PC-9 (cell line): ENCODE measurements at regions not wholly inside any gene's neighbourhood (a gene's known extent, or its start where the extent isn't known, plus 50 kb on each side); places are given as distances from the start of the nearest gene placed in this dataset.

Source experiments
- BruUV-seq: library from RNA; stranded (reverse); fragments of 400-500 nt; replicated peaks from 2 replicates; lab custom pipeline; 2021; lab: Mats Ljungman, UMichigan
- CTCF ChIA-PET: fragments of 300-600 bp; sonication (Branson Sonifier 250); formaldehyde crosslinking; loops from one replicate; lab custom pipeline; 2022; ENCODE audit warnings: antibody characterized with exemption; lab: Charles Lee
- POLR2A ChIA-PET: fragments of 300-600 bp; sonication (Branson Sonifier 250); formaldehyde crosslinking; loops from one replicate; lab custom pipeline; 2022; ENCODE audit warnings: antibody characterized with exemption; ENCODE audit not compliant: unreplicated experiment; lab: Charles Lee
- DNase-seq, 2 experiments: peaks; one replicate each; pipeline versions ENCODE4 v3.0.0 to v3.0.0-alpha.2; 2015 to 2022; ENCODE audit warnings: mixed read lengths in 1 of 2
- H2AFZ ChIP-seq: fragments of 200-600 bp; sonication (generic); 2 replicates; pipeline ENCODE4 v1.8.1; 2017; ENCODE audit warnings: antibody characterized with exemption
- H3F3A ChIP-seq: fragments of 200-600 bp; sonication (generic); 2 replicates; pipeline ENCODE4 v1.8.1; 2017; ENCODE audit warnings: antibody characterized with exemption, mild to moderate bottlenecking, low read depth; ENCODE audit not compliant: insufficient read depth
- H3K27ac ChIP-seq: fragments of 200-600 bp; sonication (generic); 2 replicates; pipeline ENCODE4 v1.6.1; 2016; ENCODE audit warnings: mixed run types
- H3K27me3 ChIP-seq: fragments of 200-600 bp; sonication (generic); 2 replicates; pipeline ENCODE4 v1.6.1; 2016; ENCODE audit warnings: low read depth, mixed run types; ENCODE audit not compliant: insufficient read depth
- H3K36me3 ChIP-seq: fragments of 200-600 bp; sonication (generic); 2 replicates; pipeline ENCODE4 v1.6.1; 2016; ENCODE audit warnings: low read depth, mixed run types
- H3K4me1 ChIP-seq: fragments of 200-600 bp; sonication (generic); replicated peaks from 2 replicates; pipeline ENCODE4 v1.6.1; 2016; ENCODE audit warnings: mixed run types; ENCODE audit not compliant: insufficient read depth
- H3K4me2 ChIP-seq: fragments of 200-600 bp; sonication (generic); 2 replicates; pipeline ENCODE4 v1.6.1; 2017; ENCODE audit warnings: mixed run types
- H3K4me3 ChIP-seq: fragments of 200-600 bp; sonication (generic); 2 replicates; pipeline ENCODE4 v1.6.1; 2016; ENCODE audit warnings: mixed run types
- H3K79me2 ChIP-seq: fragments of 200-600 bp; sonication (generic); 2 replicates; pipeline ENCODE4 v1.6.1; 2017; ENCODE audit warnings: low read depth, mixed run types
- H3K9me2 ChIP-seq: fragments of 200-600 bp; sonication (generic); 2 replicates; pipeline ENCODE4 v1.8.1; 2017; ENCODE audit warnings: mild to moderate bottlenecking; ENCODE audit not compliant: insufficient read depth
- H3K9me3 ChIP-seq: fragments of 200-600 bp; sonication (generic); 2 replicates; pipeline ENCODE4 v1.8.1; 2016; ENCODE audit warnings: low read depth; ENCODE audit not compliant: insufficient read depth
- H4K20me1 ChIP-seq: fragments of 200-600 bp; sonication (generic); 2 replicates; pipeline ENCODE4 v1.8.1; 2017; ENCODE audit not compliant: insufficient read depth
- CTCF ChIP-seq: fragments of 200-600 bp; sonication (generic); conservative IDR thresholded peaks from 2 replicates; pipeline ENCODE4 v1.6.1; 2017; ENCODE audit warnings: mixed run types, antibody characterized with exemption, mild to moderate bottlenecking, moderate library complexity
- EZH2 ChIP-seq: fragments of 200-600 bp; sonication (generic); IDR thresholded peaks from 2 replicates; pipeline ENCODE4 v1.8.0; 2017; ENCODE audit warnings: antibody characterized with exemption, low read depth
- intact Hi-C: fragments of 100-400 bp; cut with micrococcal nuclease; formaldehyde crosslinking; loops from one replicate; pipeline ENCODE4 v1.10.0; 2022; ENCODE audit not compliant: unreplicated experiment

GRCh38 chr5:4192111-4192510 lies 596.5 kb downstream of the IRX1 start:
- ChIA-PET POLR2A (no interaction called here), CTCF (no interaction called here)
- Histone ChIP-seq H3K27me3 (peaks cover 37% of the 10 kb centered on the region), H3K4me1 (no peaks in the 10 kb centered on the region), H2AFZ (no peak overlapping the region), H4K20me1 (peaks cover 11% of the 10 kb centered on the region), H3K27ac (no peak overlapping the region), H3K36me3 (no peaks in the 10 kb centered on the region), H3K9me3 (peaks cover 7% of the 10 kb centered on the region; the same call in 1 of the 2 replicates), H3F3A (peaks cover 9% of the 10 kb centered on the region), H3K4me3 (no peak overlapping the region), H3K79me2 (no peaks in the 10 kb centered on the region), H3K9me2 (no peaks in the 10 kb centered on the region), H3K4me2 (no peak overlapping the region)
- intact Hi-C loops = no loop called here
- no peak for DNase-seq
- TF ChIP-seq CTCF = no peak
- no peak for TF ChIP-seq EZH2
- no TSS peak for BruUV-seq

- no peak overlapping the region for H2AFZ ChIP-seq
- intact Hi-C loops = no loop called here
- no peak overlapping the region for H3K4me3 ChIP-seq
- no peaks in the 10 kb centered on the region for H3F3A ChIP-seq
- CTCF ChIA-PET = no interaction called here
- H3K27me3 ChIP-seq = peaks cover 82% of the 10 kb centered on the region
- H3K9me3 ChIP-seq = peaks cover 7% of the 10 kb centered on the region; the same call in 1 of the 2 replicates
- no peak for DNase-seq
- TF ChIP-seq CTCF = no peak
- TF ChIP-seq EZH2 = no peak
- H3K36me3 ChIP-seq = no peaks in the 10 kb centered on the region
- no peaks in the 10 kb centered on the region for H3K9me2 ChIP-seq
- no TSS peak for BruUV-seq
- no peaks in the 10 kb centered on the region for H3K79me2 ChIP-seq
- POLR2A ChIA-PET = no interaction called here
- no peak overlapping the region for H3K4me2 ChIP-seq
- no peak overlapping the region for H3K27ac ChIP-seq
- peaks cover 11% of the 10 kb centered on the region for H4K20me1 ChIP-seq
- H3K4me1 ChIP-seq = no peaks in the 10 kb centered on the region
These were observed 601.1 kb downstream of the IRX1 start for GRCh38 chr5:4196744-4197143.

DNA sequence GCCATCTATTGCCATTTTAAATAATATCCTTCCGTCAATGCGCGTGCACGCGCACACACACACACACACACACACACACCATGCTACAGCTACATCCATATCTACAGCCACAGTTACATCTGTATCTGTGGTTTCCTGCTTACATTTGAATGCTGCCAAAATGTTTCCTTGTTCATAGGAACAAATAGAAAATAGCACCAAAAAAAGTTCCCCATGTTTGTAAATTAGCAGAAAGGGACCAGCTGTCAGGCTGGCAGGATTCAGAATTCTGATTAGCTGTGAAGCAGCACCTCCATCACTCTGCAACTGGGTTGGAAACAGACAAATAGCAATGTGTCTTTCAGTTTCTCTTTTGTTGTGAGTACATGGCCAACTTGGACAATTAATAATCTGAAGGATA lies 601.5 kb downstream of the IRX1 start:
- no TSS peak for BruUV-seq
- ChIA-PET CTCF (no interaction called here), POLR2A (no interaction called here)
- H2AFZ ChIP-seq = no peak overlapping the region
- TF ChIP-seq CTCF (no peak), EZH2 (no peak)
- peaks cover 86% of the 10 kb centered on the region for H3K27me3 ChIP-seq
- H3K4me3 ChIP-seq = no peak overlapping the region
- H3F3A ChIP-seq = no peaks in the 10 kb centered on the region
- H3K4me2 ChIP-seq = no peak overlapping the region
- no peaks in the 10 kb centered on the region for H3K9me2 ChIP-seq
- peaks cover 7% of the 10 kb centered on the region; the same call in 1 of the 2 replicates for H3K9me3 ChIP-seq
- DNase-seq = no peak
- H3K4me1 ChIP-seq = no peaks in the 10 kb centered on the region
- H3K27ac ChIP-seq = no peak overlapping the region
- H3K36me3 ChIP-seq = no peaks in the 10 kb centered on the region
- no peaks in the 10 kb centered on the region for H3K79me2 ChIP-seq
- H4K20me1 ChIP-seq = peaks cover 11% of the 10 kb centered on the region
- intact Hi-C loops = no loop called here
